ENCODE measurements at regions not wholly inside any gene's neighbourhood (a gene's known extent, or its start where the extent isn't known, plus 50 kb on each side); places are given as distances from the start of the nearest gene placed in this dataset.

DNA sequence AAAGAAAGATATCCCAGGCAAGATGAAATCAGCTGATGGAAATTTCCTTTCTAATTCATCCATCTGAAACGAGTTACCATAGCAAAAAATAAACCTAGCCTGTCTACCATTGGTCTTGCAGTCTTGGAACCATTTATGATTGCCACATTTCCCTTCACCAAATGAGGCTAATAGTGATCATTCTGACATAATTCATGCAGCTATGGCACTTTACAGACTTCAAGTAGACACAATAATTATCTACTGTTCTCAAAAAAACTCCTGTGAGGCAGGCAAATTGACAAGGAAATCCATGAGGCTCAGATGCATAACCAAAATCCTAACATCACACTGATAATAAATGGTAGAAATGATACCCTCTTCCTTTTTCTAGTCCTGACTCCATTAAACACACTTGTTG lies 1669.7 kb upstream of the LRRTM1 start:
- Histone ChIP-seq H3K9me3 (ENCODE audit: low read depth, low read length) (no peaks in the 10 kb centered on the region), H3K4me3 (no peak overlapping the region), H3K36me3 (ENCODE audit: insufficient read depth, low read length) (no peaks in the 10 kb centered on the region), H3K27ac (no peak overlapping the region), H3K9ac (ENCODE audit: insufficient read length) (no peak overlapping the region)
- no peak for TF ChIP-seq EZH2 (IDR thresholded peaks at IDR 0.05)
- no peak for TF ChIP-seq FOXP2 (optimal IDR thresholded peaks at IDR 0.05; ENCODE audit: control extremely low read depth, extremely low read length, insufficient read depth)
- TF ChIP-seq POLR2AphosphoS5 (IDR thresholded peaks at IDR 0.05; ENCODE audit: borderline replicate concordance, low read depth, low read length): no peak
- DNase-seq (ENCODE audit: low read depth, low spot score): no peak

DNA sequence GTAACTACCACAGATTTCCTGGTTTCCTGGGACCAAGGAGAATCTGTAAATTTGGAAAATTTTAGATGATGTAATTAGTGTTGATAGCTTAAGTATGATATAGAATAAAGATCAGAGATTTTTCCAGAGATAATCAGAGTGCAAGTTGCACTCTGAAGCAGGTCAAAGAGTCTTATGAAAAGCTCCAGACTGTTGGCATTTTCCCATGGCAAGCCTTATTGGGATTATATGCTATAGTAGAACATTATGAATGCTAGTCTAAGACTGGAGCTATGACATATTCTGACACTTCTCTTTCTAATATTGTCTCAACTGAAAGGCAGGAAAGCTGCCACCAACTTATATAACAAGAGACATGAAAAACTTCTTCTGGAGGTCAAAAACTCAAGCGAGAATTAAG lies 1638.3 kb upstream of the LRRTM1 start:
- no peak overlapping the region; the same call in 1 of the 2 replicates for H3K27ac ChIP-seq
- no peaks in the 10 kb centered on the region for H3K36me3 ChIP-seq (ENCODE audit: insufficient read depth, low read length)
- DNase-seq (ENCODE audit: low read depth, low spot score): no peak
- H3K9ac ChIP-seq (ENCODE audit: insufficient read length): no peak overlapping the region
- no peak overlapping the region for H3K4me3 ChIP-seq
- H3K9me3 ChIP-seq (ENCODE audit: low read depth, low read length): no peaks in the 10 kb centered on the region
- TF ChIP-seq POLR2AphosphoS5 (IDR thresholded peaks at IDR 0.05; ENCODE audit: borderline replicate concordance, low read depth, low read length) (no peak), FOXP2 (optimal IDR thresholded peaks at IDR 0.05; ENCODE audit: control extremely low read depth, extremely low read length, insufficient read depth) (no peak), EZH2 (IDR thresholded peaks at IDR 0.05) (no peak)

DNA sequence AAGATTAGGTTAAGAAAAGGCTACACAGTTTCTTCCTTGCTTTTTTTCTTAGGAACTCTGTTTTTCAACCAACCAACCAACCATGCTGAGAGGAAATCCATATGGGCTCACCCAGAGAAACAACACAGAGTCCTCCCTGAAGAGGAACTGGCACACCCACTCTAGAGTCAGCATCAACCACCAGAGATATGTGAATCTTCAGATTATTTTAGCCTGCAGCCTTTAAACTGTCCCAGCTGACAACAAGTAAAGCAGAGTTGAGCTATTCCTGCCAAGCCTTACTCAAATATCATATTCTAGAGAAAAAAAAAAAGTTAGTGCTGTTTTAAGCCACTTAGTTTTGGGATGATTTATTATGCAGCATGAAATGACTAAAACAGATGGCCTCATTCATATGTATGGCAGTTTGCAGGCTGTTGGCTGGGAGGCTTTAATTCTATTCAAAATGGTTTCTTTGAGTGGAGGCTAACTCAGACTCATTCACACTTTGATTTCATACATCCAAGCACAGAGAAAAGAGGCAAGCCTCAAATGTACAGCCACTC lies 1637.7 kb upstream of the LRRTM1 start:
- Histone ChIP-seq H3K27ac (no peak overlapping the region; the same call in 1 of the 2 replicates), H3K9ac (ENCODE audit: insufficient read length) (no peak overlapping the region), H3K36me3 (ENCODE audit: insufficient read depth, low read length) (no peaks in the 10 kb centered on the region), H3K9me3 (ENCODE audit: low read depth, low read length) (no peaks in the 10 kb centered on the region), H3K4me3 (no peak overlapping the region)
- DNase-seq (ENCODE audit: low read depth, low spot score): no peak
- TF ChIP-seq POLR2AphosphoS5 (IDR thresholded peaks at IDR 0.05; ENCODE audit: borderline replicate concordance, low read depth, low read length) (no peak), FOXP2 (optimal IDR thresholded peaks at IDR 0.05; ENCODE audit: control extremely low read depth, extremely low read length, insufficient read depth) (no peak), EZH2 (IDR thresholded peaks at IDR 0.05) (no peak)

DNA sequence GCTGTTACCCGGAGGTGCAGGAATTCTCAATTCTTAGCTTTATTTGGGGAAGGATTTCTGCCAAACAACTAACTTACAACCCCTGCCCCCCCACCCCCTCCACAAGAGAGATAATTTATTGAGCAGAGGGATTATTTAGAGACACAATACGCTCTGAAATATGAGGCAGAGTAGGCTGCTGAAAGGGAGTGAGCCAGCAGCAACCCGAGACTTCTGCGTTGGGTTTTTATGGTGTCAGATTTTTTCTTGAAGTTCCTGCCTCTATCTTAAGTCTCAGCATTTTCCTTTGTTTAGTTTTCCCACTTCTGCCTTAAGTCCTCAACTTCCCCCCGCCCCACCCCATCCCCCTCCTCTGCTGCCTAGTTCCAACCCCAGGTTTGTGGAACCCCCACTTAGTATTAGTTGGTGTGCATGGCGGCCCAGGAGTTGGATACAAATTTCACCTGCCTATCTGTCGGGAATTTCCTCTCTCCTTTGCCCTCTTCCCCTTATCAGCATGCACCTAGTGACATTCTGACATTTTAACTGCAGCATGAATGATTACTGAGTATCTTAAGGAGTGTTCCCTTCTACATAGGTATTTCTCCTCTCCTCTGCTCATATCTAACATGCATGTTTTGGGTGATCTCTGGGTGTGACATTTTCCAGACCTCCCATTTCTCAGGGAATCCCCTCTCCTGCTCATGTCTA lies 1635.9 kb upstream of the LRRTM1 start:
- no peak overlapping the region for H3K9ac ChIP-seq (ENCODE audit: insufficient read length)
- no peaks in the 10 kb centered on the region for H3K9me3 ChIP-seq (ENCODE audit: low read depth, low read length)
- TF ChIP-seq FOXP2 (optimal IDR thresholded peaks at IDR 0.05; ENCODE audit: control extremely low read depth, extremely low read length, insufficient read depth) (no peak), POLR2AphosphoS5 (IDR thresholded peaks at IDR 0.05; ENCODE audit: borderline replicate concordance, low read depth, low read length) (no peak), EZH2 (IDR thresholded peaks at IDR 0.05) (no peak)
- H3K4me3 ChIP-seq: no peak overlapping the region
- H3K27ac ChIP-seq: no peak overlapping the region
- DNase-seq (ENCODE audit: low read depth, low spot score): no peak
- H3K36me3 ChIP-seq (ENCODE audit: insufficient read depth, low read length): no peaks in the 10 kb centered on the region

DNA sequence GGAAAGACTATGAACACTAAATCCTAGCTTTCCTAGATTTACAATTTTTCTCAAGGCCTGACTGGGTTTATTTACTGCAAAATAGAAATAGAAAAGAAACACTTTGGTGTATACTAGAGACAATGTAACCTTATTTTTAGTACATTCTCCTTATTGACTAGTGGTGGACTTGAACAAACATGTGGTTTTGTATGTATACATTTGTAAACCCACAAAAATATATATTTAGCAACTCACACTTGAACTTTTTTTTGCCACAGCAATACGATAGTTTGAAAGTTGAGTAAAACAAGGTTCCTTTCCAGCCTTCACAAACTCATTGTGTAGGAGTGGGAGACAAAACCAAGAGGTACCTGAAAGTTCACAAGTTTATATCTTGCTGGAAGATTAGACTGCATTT lies 1633.4 kb upstream of the LRRTM1 start:
- DNase-seq (ENCODE audit: low read depth, low spot score): no peak
- Histone ChIP-seq H3K36me3 (ENCODE audit: insufficient read depth, low read length) (no peaks in the 10 kb centered on the region), H3K27ac (no peak overlapping the region), H3K9me3 (ENCODE audit: low read depth, low read length) (no peaks in the 10 kb centered on the region), H3K9ac (ENCODE audit: insufficient read length) (no peak overlapping the region), H3K4me3 (no peak overlapping the region)
- TF ChIP-seq POLR2AphosphoS5 (IDR thresholded peaks at IDR 0.05; ENCODE audit: borderline replicate concordance, low read depth, low read length) (no peak), EZH2 (IDR thresholded peaks at IDR 0.05) (no peak), FOXP2 (optimal IDR thresholded peaks at IDR 0.05; ENCODE audit: control extremely low read depth, extremely low read length, insufficient read depth) (no peak)

DNA sequence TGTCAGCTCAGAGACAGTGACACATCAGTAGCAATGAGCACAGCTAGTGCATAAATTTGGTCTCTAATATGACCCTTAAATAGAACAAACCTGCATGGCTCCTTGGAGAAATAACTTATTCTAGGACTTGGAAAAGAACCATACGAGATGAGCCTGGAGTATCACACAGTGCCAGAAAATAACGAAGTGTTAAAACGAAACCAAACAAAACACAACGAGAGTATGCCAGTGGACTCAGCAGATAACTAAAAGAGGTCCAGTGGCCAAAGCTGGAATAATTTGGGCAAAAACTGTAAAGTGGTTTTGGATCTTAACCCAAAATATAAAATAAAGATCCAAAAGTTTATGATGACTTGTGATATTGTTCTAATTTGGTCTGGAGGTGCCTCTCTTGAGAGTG lies 1599.0 kb upstream of the LRRTM1 start:
- no peak for DNase-seq (ENCODE audit: low read depth, low spot score)
- H3K27ac ChIP-seq: no peak overlapping the region
- H3K9ac ChIP-seq (ENCODE audit: insufficient read length): no peak overlapping the region
- no peak overlapping the region for H3K4me3 ChIP-seq
- H3K9me3 ChIP-seq (ENCODE audit: low read depth, low read length): no peaks in the 10 kb centered on the region
- TF ChIP-seq FOXP2 (optimal IDR thresholded peaks at IDR 0.05; ENCODE audit: control extremely low read depth, extremely low read length, insufficient read depth): no peak
- TF ChIP-seq EZH2 (IDR thresholded peaks at IDR 0.05): no peak
- no peak for TF ChIP-seq POLR2AphosphoS5 (IDR thresholded peaks at IDR 0.05; ENCODE audit: borderline replicate concordance, low read depth, low read length)
- no peaks in the 10 kb centered on the region for H3K36me3 ChIP-seq (ENCODE audit: insufficient read depth, low read length)

DNA sequence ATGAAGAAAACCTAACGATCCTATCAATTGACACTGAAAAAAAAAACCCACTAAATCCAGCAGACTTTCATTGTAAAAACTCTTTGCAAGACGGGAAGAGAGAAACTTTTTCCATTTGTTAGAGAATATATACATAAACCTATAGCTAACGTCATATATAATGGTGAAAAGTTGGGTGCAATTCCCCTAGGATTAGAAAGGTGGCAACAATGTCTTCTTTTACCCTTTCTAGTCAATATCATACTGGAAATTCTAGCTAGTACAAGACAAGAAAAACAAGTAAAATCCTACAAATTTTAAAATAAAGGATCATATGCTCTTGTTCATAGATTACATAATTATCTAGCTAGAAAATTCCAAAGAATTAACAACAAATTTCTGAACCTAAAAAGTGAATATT lies 1596.5 kb upstream of the LRRTM1 start:
- DNase-seq (ENCODE audit: low read depth, low spot score): no peak

DNA sequence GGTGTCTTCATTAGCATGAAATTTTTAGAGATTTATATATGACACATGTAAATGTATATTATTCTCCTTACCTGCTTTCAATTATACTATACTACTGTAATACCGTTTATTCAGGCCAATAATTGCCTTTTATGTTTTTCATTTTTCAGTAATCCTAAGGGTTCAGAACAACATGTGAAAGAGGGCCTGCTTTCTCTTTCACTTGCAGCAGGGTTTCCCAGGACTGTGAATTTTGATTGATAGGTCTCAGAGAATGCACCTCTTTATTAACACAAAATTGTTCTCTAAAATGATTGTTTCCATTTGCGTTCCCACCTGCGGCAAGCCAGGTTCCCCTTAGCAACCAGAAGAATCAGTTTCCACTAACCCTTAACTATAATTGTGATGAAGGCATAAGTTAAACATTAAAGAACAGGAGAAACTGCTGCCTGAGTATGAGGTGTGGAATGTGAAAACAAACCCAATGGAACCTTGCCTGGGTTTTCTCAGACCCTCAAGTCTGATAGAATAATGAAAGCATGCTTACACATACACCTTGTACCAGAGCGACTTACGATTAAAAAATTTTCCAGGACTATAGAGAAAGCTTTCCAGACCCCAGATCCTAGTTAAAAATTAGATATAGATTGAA lies 1591.2 kb upstream of the LRRTM1 start:
- H3K9me3 ChIP-seq (ENCODE audit: low read depth, low read length): no peaks in the 10 kb centered on the region
- DNase-seq (ENCODE audit: low read depth, low spot score): no peak
- TF ChIP-seq POLR2AphosphoS5 (IDR thresholded peaks at IDR 0.05; ENCODE audit: borderline replicate concordance, low read depth, low read length): no peak
- no peak for TF ChIP-seq FOXP2 (optimal IDR thresholded peaks at IDR 0.05; ENCODE audit: control extremely low read depth, extremely low read length, insufficient read depth)
- TF ChIP-seq EZH2 (IDR thresholded peaks at IDR 0.05): no peak
- H3K36me3 ChIP-seq (ENCODE audit: insufficient read depth, low read length): no peaks in the 10 kb centered on the region
- H3K9ac ChIP-seq (ENCODE audit: insufficient read length): no peak overlapping the region
- H3K4me3 ChIP-seq: no peak overlapping the region
- H3K27ac ChIP-seq: no peak overlapping the region

More for the DNA sequence above, 1596.5 kb upstream of the LRRTM1 start:
- Histone ChIP-seq H3K27ac (no peak overlapping the region), H3K9ac (ENCODE audit: insufficient read length) (no peak overlapping the region), H3K4me3 (no peak overlapping the region), H3K9me3 (ENCODE audit: low read depth, low read length) (no peaks in the 10 kb centered on the region), H3K36me3 (ENCODE audit: insufficient read depth, low read length) (no peaks in the 10 kb centered on the region)
- TF ChIP-seq FOXP2 (optimal IDR thresholded peaks at IDR 0.05; ENCODE audit: control extremely low read depth, extremely low read length, insufficient read depth) (no peak), EZH2 (IDR thresholded peaks at IDR 0.05) (no peak), POLR2AphosphoS5 (IDR thresholded peaks at IDR 0.05; ENCODE audit: borderline replicate concordance, low read depth, low read length) (no peak)

Data from SK-N-MC (cell line).